ENCODE measurements at regions not wholly inside any gene's neighbourhood (a gene's known extent, or its start where the extent isn't known, plus 50 kb on each side); places are given as distances from the start of the nearest gene placed in this dataset.

DNA sequence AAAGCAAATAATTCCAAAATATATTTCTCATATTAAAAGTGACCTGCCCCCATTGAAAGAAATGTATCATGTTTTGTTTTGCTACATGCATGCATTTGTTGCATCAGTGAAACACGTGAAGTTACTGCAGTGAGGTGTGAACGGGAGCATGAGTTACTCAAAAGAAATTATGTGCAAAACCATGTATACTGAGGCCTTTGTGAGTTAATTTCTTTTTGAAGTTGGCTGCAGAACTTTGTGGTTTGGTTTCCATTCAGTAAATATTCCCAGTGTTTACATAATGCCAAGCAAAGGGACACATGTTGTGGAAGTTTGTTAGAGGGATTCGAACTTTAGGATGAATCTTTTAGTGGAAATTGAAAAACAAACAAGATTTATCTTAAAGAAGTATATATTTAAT is 619.4 kb upstream of the ADAMTS5 start:
- TF ChIP-seq, protein P1, sequence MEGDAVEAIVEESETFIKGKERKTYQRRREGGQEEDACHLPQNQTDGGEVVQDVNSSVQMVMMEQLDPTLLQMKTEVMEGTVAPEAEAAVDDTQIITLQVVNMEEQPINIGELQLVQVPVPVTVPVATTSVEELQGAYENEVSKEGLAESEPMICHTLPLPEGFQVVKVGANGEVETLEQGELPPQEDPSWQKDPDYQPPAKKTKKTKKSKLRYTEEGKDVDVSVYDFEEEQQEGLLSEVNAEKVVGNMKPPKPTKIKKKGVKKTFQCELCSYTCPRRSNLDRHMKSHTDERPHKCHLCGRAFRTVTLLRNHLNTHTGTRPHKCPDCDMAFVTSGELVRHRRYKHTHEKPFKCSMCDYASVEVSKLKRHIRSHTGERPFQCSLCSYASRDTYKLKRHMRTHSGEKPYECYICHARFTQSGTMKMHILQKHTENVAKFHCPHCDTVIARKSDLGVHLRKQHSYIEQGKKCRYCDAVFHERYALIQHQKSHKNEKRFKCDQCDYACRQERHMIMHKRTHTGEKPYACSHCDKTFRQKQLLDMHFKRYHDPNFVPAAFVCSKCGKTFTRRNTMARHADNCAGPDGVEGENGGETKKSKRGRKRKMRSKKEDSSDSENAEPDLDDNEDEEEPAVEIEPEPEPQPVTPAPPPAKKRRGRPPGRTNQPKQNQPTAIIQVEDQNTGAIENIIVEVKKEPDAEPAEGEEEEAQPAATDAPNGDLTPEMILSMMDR (IDR thresholded peaks at IDR 0.05) = no peak
- TF ChIP-seq POLR2A (IDR thresholded peaks at IDR 0.05) = no peak
- TF ChIP-seq POLR2AphosphoS5 (IDR thresholded peaks at IDR 0.05) = no peak

Data from suprapubic skin (tissue), 4 donors.